Hepatocyte (in vitro differentiated cells): ENCODE measurements at regions not wholly inside any gene's neighbourhood (a gene's known extent, or its start where the extent isn't known, plus 50 kb on each side); places are given as distances from the start of the nearest gene placed in this dataset.
"Not testable (repeated sequence)": the region's sequence is repeated elsewhere in the genome, so short reads cannot be mapped to it uniquely, and the experiment has no call there.

Source experiments
- DNase-seq: peaks from one replicate; pipeline ENCODE4 v3.0.0-alpha.2; 2016; ENCODE audit warnings: low spot score
- H2AFZ ChIP-seq: fragments of 200-600 bp; sonication (generic); 2 replicates; pipeline ENCODE4 v1.6.0; 2016; ENCODE audit warnings: antibody characterized with exemption, mild to moderate bottlenecking
- H3K27ac ChIP-seq: fragments of 200-600 bp; sonication (generic); 2 replicates; pipeline ENCODE4 v1.5.1; 2016; ENCODE audit warnings: mild to moderate bottlenecking
- H3K27me3 ChIP-seq: fragments of 200-600 bp; sonication (generic); 2 replicates; pipeline ENCODE4 v1.6.1; 2016
- H3K36me3 ChIP-seq: fragments of 200-600 bp; sonication (generic); replicated peaks from 2 replicates; pipeline ENCODE4 v1.5.1; 2016; ENCODE audit warnings: low read depth; ENCODE audit not compliant: insufficient read depth
- H3K4me1 ChIP-seq: fragments of 200-600 bp; sonication (generic); 2 replicates; pipeline ENCODE4 v1.5.1; 2016; ENCODE audit warnings: mild to moderate bottlenecking, moderate library complexity; ENCODE audit not compliant: insufficient read depth
- H3K4me2 ChIP-seq: fragments of 200-600 bp; sonication (generic); 2 replicates; pipeline ENCODE4 v1.6.0; 2016
- H3K4me3 ChIP-seq: fragments of 200-600 bp; sonication (generic); 2 replicates; pipeline ENCODE4 v1.5.1; 2016; ENCODE audit warnings: mild to moderate bottlenecking
- H3K79me2 ChIP-seq: fragments of 200-600 bp; sonication (generic); 2 replicates; pipeline ENCODE4 v1.6.0; 2017; ENCODE audit warnings: mild to moderate bottlenecking
- H3K9me2 ChIP-seq: fragments of 200-600 bp; sonication (generic); replicated peaks from 2 replicates; pipeline ENCODE4 v1.6.0; 2017; ENCODE audit warnings: mild to moderate bottlenecking; ENCODE audit not compliant: insufficient read depth
- H3K9me3 ChIP-seq: fragments of 200-600 bp; sonication (generic); 2 replicates; pipeline ENCODE4 v1.5.1; 2016; ENCODE audit warnings: low read depth, mild to moderate bottlenecking
- H4K20me1 ChIP-seq: fragments of 200-600 bp; sonication (generic); 2 replicates; pipeline ENCODE4 v1.6.0; 2016; ENCODE audit warnings: mild to moderate bottlenecking; ENCODE audit not compliant: insufficient read depth, poor library complexity, severe bottlenecking
- EZH2 ChIP-seq: fragments of 200-600 bp; sonication (generic); IDR thresholded peaks from 2 replicates; pipeline ENCODE4 v1.6.1; 2016; ENCODE audit warnings: antibody characterized with exemption, mild to moderate bottlenecking, borderline replicate concordance
- EZH2phosphoT487 ChIP-seq: fragments of 200-600 bp; sonication (generic); IDR thresholded peaks from one replicate; pipeline ENCODE4 v1.6.1; 2018; ENCODE audit warnings: antibody characterized with exemption, mild to moderate bottlenecking, low read depth, moderate library complexity; ENCODE audit not compliant: unreplicated experiment, severe bottlenecking
- WGBS: methylation state at CpG from one replicate; pipeline ENCODE4 v1.1.6; 2016; ENCODE audit warnings: low lambda C conversion rate; ENCODE audit errors: missing lambda C conversion rate; 5-methylcytosine and 5-hydroxymethylcytosine counted together
- TF ChIP-seq, protein P1 (sequence below): fragments of 200-600 bp; sonication (generic); IDR thresholded peaks from 2 replicates; pipeline ENCODE4 v1.5.1; 2016; ENCODE audit warnings: antibody characterized with exemption, mild to moderate bottlenecking; ENCODE audit not compliant: poor library complexity

DNA sequence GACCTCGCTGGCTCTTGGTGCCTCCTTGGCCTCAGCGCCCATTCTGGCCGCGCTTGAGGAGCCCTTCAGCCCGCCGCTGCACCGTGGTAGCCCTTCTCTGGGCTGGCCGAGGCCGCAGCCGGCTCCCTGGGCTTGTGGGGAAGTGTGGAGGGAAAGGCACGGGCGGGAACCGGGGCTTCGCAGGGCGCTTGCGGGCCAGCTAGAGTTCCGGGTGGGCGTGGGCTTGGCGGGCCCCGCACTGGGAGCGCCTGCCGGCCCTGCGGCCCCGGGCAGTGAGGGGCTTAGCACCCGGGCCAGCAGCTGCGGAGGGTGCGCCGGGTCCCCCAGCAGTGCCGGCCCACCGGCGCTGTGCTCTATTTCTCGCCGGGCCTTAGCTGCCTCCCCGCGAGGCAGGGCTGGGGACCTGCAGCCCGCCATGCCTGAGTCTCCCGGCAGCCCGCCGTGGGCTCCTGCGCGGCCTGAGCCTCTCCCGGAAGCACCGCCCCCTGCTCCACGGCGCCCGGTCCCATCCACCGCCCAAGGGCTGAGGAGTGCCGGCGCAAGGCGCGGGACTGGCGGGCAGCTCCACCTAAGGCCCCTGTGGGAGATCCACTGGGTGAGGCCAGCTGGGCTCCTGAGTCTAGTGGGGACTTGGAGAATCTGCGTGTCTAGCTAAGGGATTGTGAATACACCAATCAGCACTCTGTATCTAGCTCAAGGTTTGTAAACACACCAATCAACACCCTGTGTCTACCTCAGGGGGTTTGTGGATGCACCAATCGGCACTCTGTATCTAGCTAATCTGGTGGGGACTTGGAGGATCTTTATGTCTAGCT is 141.1 kb downstream of the SLCO4C1 start:
- not testable (repeated sequence) for H3K36me3 ChIP-seq, H3K27ac ChIP-seq, H3K4me2 ChIP-seq, H3K4me3 ChIP-seq, H3K9me3 ChIP-seq, H3K4me1 ChIP-seq, H2AFZ ChIP-seq, H4K20me1 ChIP-seq, H3K27me3 ChIP-seq, H3K79me2 ChIP-seq, H3K9me2 ChIP-seq, DNase-seq
- 86% methylated on average over 44 of the region's 54 CpGs for WGBS

DNA sequence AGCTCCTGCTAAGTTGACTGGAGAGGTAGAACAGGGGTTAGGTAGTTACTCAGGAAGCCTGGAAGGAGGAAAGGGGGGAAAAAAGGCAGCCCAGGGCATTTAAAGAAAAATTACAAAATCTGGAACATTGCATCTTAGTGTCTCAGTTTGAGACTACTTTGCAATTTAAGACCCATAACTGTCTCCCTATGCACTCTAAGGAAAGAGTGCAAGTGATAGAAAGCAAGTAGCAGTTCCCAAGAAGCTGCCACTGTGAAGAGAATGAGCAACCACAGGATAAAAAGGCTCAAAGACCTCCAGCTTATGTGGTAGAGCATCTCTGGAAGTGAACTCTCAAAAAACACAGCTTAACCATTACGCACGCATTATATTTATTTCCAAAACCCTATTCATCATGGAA is 141.8 kb downstream of the SLCO4C1 start:
- DNase-seq, result no peak
- Histone ChIP-seq H3K36me3 (no peaks in the 10 kb centered on the region), H3K9me3 (no peaks in the 10 kb centered on the region), H2AFZ (no peak overlapping the region), H3K79me2 (no peaks in the 10 kb centered on the region), H3K4me1 (peaks cover 6% of the 10 kb centered on the region), H3K4me2 (no peak overlapping the region), H4K20me1 (no peaks in the 10 kb centered on the region), H3K9me2 (no peaks in the 10 kb centered on the region), H3K4me3 (no peak overlapping the region), H3K27me3 (no peaks in the 10 kb centered on the region), H3K27ac (no peak overlapping the region)
- TF ChIP-seq EZH2phosphoT487 (no peak), EZH2 (no peak)
- TF ChIP-seq, protein P1, sequence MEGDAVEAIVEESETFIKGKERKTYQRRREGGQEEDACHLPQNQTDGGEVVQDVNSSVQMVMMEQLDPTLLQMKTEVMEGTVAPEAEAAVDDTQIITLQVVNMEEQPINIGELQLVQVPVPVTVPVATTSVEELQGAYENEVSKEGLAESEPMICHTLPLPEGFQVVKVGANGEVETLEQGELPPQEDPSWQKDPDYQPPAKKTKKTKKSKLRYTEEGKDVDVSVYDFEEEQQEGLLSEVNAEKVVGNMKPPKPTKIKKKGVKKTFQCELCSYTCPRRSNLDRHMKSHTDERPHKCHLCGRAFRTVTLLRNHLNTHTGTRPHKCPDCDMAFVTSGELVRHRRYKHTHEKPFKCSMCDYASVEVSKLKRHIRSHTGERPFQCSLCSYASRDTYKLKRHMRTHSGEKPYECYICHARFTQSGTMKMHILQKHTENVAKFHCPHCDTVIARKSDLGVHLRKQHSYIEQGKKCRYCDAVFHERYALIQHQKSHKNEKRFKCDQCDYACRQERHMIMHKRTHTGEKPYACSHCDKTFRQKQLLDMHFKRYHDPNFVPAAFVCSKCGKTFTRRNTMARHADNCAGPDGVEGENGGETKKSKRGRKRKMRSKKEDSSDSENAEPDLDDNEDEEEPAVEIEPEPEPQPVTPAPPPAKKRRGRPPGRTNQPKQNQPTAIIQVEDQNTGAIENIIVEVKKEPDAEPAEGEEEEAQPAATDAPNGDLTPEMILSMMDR, result no peak
- WGBS, result 95% methylated on average over 2 of the region's 2 CpGs

DNA sequence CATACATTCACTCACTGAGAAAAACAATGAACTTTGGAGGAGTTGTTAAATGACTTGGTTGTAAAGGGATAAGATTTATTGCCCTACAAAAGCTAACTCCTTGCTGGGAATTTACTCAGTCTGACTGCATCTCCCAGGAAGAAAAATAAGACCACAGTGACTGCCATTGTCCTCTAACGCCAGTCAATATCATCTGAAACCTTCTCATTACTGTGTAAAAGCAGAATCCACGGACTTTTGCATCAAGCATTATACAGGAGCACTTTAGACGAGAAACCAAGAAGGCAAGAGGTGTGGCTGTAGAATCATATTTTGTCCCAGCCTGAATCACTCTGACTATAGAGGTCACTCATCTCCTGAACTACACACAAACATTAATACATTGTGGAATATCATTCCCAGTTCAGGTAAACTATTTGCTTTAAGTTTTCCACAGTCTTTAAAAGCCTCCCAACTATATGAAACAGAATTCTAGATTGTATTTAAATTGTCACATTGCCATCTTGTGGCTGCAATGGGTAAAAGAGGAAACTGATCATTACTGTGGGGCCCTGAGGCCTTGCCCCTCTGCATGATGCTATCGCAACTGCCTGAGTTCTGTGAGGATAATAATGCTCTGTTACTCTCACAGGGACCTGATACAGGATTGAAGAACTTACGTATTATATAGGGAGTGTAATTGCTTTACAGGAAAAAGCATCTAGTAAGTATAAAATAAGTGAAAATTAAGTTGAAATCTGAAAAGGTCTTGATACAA is 142.9 kb downstream of the SLCO4C1 start:
- WGBS, result 24% methylated on average over 5 of the region's 5 CpGs
- no peaks in the 10 kb centered on the region for H3K36me3 ChIP-seq
- no peaks in the 10 kb centered on the region for H3K27me3 ChIP-seq
- no peaks in the 10 kb centered on the region for H3K9me2 ChIP-seq
- H3K9me3 ChIP-seq, result no peaks in the 10 kb centered on the region
- DNase-seq, result peak; percentile 58
- peak overlapping the region; percentile 40 for H3K4me2 ChIP-seq
- no peak overlapping the region for H3K4me3 ChIP-seq
- TF ChIP-seq EZH2, result no peak
- TF ChIP-seq, protein P1, result peak; percentile 76
- TF ChIP-seq EZH2phosphoT487, result no peak
- H3K79me2 ChIP-seq, result no peaks in the 10 kb centered on the region
- H3K27ac ChIP-seq, result peak overlapping the region; percentile 45
- peak overlapping the region; percentile 10 for H2AFZ ChIP-seq
- H4K20me1 ChIP-seq, result no peaks in the 10 kb centered on the region
- H3K4me1 ChIP-seq, result peaks cover 6% of the 10 kb centered on the region

DNA sequence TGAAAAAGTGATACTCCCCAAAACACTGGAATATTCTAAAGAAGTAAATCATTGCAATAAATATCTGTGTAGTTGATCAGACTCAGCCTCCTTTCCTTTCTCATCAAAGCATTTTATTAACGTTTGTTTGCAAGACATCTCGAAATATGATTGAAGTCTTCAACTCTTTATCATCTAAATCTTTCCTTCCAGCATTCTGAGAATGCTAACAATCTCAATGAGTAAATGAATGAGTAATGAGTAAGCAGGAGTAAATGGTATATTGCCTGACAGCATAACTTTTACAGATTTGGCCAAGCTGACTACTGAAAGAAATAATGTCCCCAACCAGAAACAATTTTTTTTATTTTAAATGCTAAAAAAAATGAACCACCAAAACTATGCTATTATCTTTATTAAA is 157.1 kb downstream of the SLCO4C1 start:
- H3K79me2 ChIP-seq, result no peaks in the 10 kb centered on the region
- H4K20me1 ChIP-seq, result no peaks in the 10 kb centered on the region
- no peak overlapping the region for H3K4me3 ChIP-seq
- H3K4me1 ChIP-seq, result peaks cover 3% of the 10 kb centered on the region
- no peaks in the 10 kb centered on the region for H3K27me3 ChIP-seq
- H3K4me2 ChIP-seq, result peak overlapping the region; percentile 60
- H3K9me3 ChIP-seq, result no peaks in the 10 kb centered on the region
- H2AFZ ChIP-seq, result no peak overlapping the region
- no peaks in the 10 kb centered on the region for H3K9me2 ChIP-seq
- 54% methylated on average over 2 of the region's 2 CpGs for whole genome bisulfite sequencing
- TF ChIP-seq EZH2phosphoT487 (no peak), EZH2 (no peak)
- TF ChIP-seq, protein P1, result no peak
- DNase-seq, result no peak
- H3K36me3 ChIP-seq, result no peaks in the 10 kb centered on the region
- H3K27ac ChIP-seq, result peak overlapping the region; percentile 84
